ENCODE measurements at regions not wholly inside any gene's neighbourhood (a gene's known extent, or its start where the extent isn't known, plus 50 kb on each side); places are given as distances from the start of the nearest gene placed in this dataset.

DNA sequence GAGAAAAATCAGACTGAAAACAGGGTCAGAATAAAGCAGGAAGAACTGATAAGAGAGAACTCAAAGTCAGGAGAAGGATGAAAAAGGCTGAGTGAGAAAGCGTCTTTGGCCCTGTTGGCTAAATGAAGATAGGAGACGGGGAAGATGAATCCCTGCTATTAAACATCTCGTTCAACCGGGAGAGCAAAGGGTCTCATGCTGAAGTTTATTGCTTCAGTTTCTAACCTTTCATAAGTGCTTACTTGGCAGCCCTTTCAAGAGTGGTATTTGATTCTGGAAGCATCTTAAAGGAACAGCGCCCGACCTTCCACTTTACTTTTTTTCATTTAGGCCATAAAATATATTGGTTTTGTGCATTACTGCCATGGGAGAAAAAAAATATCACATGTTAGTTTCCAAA lies 288.3 kb upstream of the RBFOX1 start:
- Histone ChIP-seq H3K4me3 (no peak overlapping the region), H3K36me3 (ENCODE audit: control insufficient read depth in 4 of 4, insufficient read depth in 4 of 4, low read length in 4 of 4) (no peaks in the 10 kb centered on the region), H3K27ac (ENCODE audit: low read depth in 1 of 2, low read length in 1 of 2) (no peak overlapping the region), H3K9me3 (ENCODE audit: control insufficient read depth in 4 of 4, insufficient read depth in 3 of 4, low read length in 3 of 4) (peaks cover 0 to 2% (median 0%) of the 10 kb centered on the region in 4 donors), H3K4me1 (ENCODE audit: control insufficient read depth in 5 of 5, insufficient read depth in 5 of 5, low read length in 5 of 5) (no peaks in the 10 kb centered on the region), H3K27me3 (ENCODE audit: control insufficient read depth in 3 of 3, insufficient read depth in 3 of 3, low read length in 2 of 3) (no peaks in the 10 kb centered on the region), H3K9ac (ENCODE audit: insufficient read depth in 1 of 2, low read length in 2 of 2) (no peak overlapping the region)
- no peak for TF ChIP-seq CTCF (IDR thresholded peaks at IDR 0.05; ENCODE audit: control extremely low read depth, extremely low read depth)
- ATAC-seq (ENCODE audit: insufficient read depth, low FRiP score) (no peak), DNase-seq (peak in 1 of 3 donors; percentile 6)
- WGBS, 2 donors = 52 to 64% methylated on average over 6 of the region's 6 CpGs

- Histone ChIP-seq H3K4me1 (ENCODE audit: control insufficient read depth in 5 of 5, insufficient read depth in 5 of 5, low read length in 5 of 5) (no peaks in the 10 kb centered on the region), H3K36me3 (ENCODE audit: control insufficient read depth in 4 of 4, insufficient read depth in 4 of 4, low read length in 4 of 4) (no peaks in the 10 kb centered on the region), H3K27ac (ENCODE audit: low read depth in 1 of 2, low read length in 1 of 2) (no peak overlapping the region), H3K4me3 (no peak overlapping the region), H3K9me3 (ENCODE audit: control insufficient read depth in 4 of 4, insufficient read depth in 3 of 4, low read length in 3 of 4) (no peaks in the 10 kb centered on the region), H3K27me3 (ENCODE audit: control insufficient read depth in 3 of 3, insufficient read depth in 3 of 3, low read length in 2 of 3) (no peaks in the 10 kb centered on the region), H3K9ac (ENCODE audit: insufficient read depth in 1 of 2, low read length in 2 of 2) (no peak overlapping the region)
- 36 to 63% methylated on average over 4 of the region's 4 CpGs for WGBS, 2 donors
- ATAC-seq (ENCODE audit: insufficient read depth, low FRiP score) (no peak), DNase-seq (no peak)
- no peak for TF ChIP-seq CTCF (IDR thresholded peaks at IDR 0.05; ENCODE audit: control extremely low read depth, extremely low read depth)
These were observed 294.2 kb upstream of the RBFOX1 start for GRCh38 chr16:7038475-7038874.

- TF ChIP-seq CTCF (IDR thresholded peaks at IDR 0.05; ENCODE audit: control extremely low read depth, extremely low read depth) = no peak
- H3K9me3 ChIP-seq (ENCODE audit: control insufficient read depth in 4 of 4, insufficient read depth in 3 of 4, low read length in 3 of 4) = no peaks in the 10 kb centered on the region
- H3K36me3 ChIP-seq (ENCODE audit: control insufficient read depth in 4 of 4, insufficient read depth in 4 of 4, low read length in 4 of 4) = no peaks in the 10 kb centered on the region
- no peaks in the 10 kb centered on the region for H3K4me1 ChIP-seq (ENCODE audit: control insufficient read depth in 5 of 5, insufficient read depth in 5 of 5, low read length in 5 of 5)
- DNase-seq (no peak), ATAC-seq (ENCODE audit: insufficient read depth, low FRiP score) (no peak)
- 62 to 70% methylated on average over 4 of the region's 4 CpGs for WGBS, 2 donors
- H3K4me3 ChIP-seq = no peak overlapping the region
- H3K9ac ChIP-seq (ENCODE audit: insufficient read depth in 1 of 2, low read length in 2 of 2) = no peak overlapping the region
- no peaks in the 10 kb centered on the region for H3K27me3 ChIP-seq (ENCODE audit: control insufficient read depth in 3 of 3, insufficient read depth in 3 of 3, low read length in 2 of 3)
- no peak overlapping the region for H3K27ac ChIP-seq (ENCODE audit: low read depth in 1 of 2, low read length in 1 of 2)
These were observed 295.1 kb upstream of the RBFOX1 start for GRCh38 chr16:7037495-7037894.

- Histone ChIP-seq H3K4me1 (ENCODE audit: control insufficient read depth in 5 of 5, insufficient read depth in 5 of 5, low read length in 5 of 5) (no peaks in the 10 kb centered on the region), H3K9me3 (ENCODE audit: control insufficient read depth in 4 of 4, insufficient read depth in 3 of 4, low read length in 3 of 4) (no peaks in the 10 kb centered on the region), H3K36me3 (ENCODE audit: control insufficient read depth in 4 of 4, insufficient read depth in 4 of 4, low read length in 4 of 4) (no peaks in the 10 kb centered on the region), H3K9ac (ENCODE audit: insufficient read depth in 1 of 2, low read length in 2 of 2) (no peak overlapping the region), H3K27ac (ENCODE audit: low read depth in 1 of 2, low read length in 1 of 2) (no peak overlapping the region), H3K4me3 (no peak overlapping the region), H3K27me3 (ENCODE audit: control insufficient read depth in 3 of 3, insufficient read depth in 3 of 3, low read length in 2 of 3) (no peaks in the 10 kb centered on the region)
- ATAC-seq (ENCODE audit: insufficient read depth, low FRiP score) = no peak
- no peak for DNase-seq
- TF ChIP-seq CTCF (IDR thresholded peaks at IDR 0.05; ENCODE audit: control extremely low read depth, extremely low read depth) = no peak
- 65 to 68% methylated on average over 2 of the region's 2 CpGs for WGBS, 2 donors
These were observed 301.6 kb upstream of the RBFOX1 start for GRCh38 chr16:7031031-7031430.

All from lung (tissue), 11 donors.